ENCODE measurements at regions not wholly inside any gene's neighbourhood (a gene's known extent, or its start where the extent isn't known, plus 50 kb on each side); places are given as distances from the start of the nearest gene placed in this dataset.

GRCh38 chr18:22680944-22681343 is 252.2 kb upstream of the RBBP8 start:
- TF ChIP-seq CTCF (IDR thresholded peaks at IDR 0.05 in 2 of 3, conservative IDR thresholded peaks at IDR 0.05 in 1 of 3; ENCODE audit: control insufficient read depth in 2 of 3, extremely low read depth in 1 of 3, insufficient read depth in 1 of 3, low read depth in 3 of 3, low read length in 3 of 3) (no peak), JUND (IDR thresholded peaks at IDR 0.05; ENCODE audit: low read depth, low read length) (no peak), ATF2 (IDR thresholded peaks at IDR 0.05; ENCODE audit: low read length) (no peak), POLR2AphosphoS2 (IDR thresholded peaks at IDR 0.05; ENCODE audit: low read depth, low read length) (no peak), STAT1 (conservative IDR thresholded peaks at IDR 0.05) (no peak), MTA2 (IDR thresholded peaks at IDR 0.05; ENCODE audit: low read depth) (no peak), DPF2 (IDR thresholded peaks at IDR 0.05) (no peak), CBFB (IDR thresholded peaks at IDR 0.05; ENCODE audit: low read depth) (no peak), CEBPB (IDR thresholded peaks at IDR 0.05; ENCODE audit: borderline replicate concordance in 1 of 2, low read depth in 2 of 2, low read length in 2 of 2) (no peak), KLF5 (IDR thresholded peaks at IDR 0.05; ENCODE audit: partially characterized antibody) (no peak)

All from GM12878 (cell line).